NCI-H1092 treated with DMSO at 0.1 percent for 48 hours (cell line): ENCODE measurements at regions not wholly inside any gene's neighbourhood (a gene's known extent, or its start where the extent isn't known, plus 50 kb on each side); places are given as distances from the start of the nearest gene placed in this dataset.
A peak's percentile ranks its signal among the peaks of the same experiment; 100 is the strongest.
"Not testable (repeated sequence)": the region's sequence is repeated elsewhere in the genome, so short reads cannot be mapped to it uniquely, and the experiment has no call there.

Experiments
- DNase-seq: peaks from one replicate; lab custom pipeline; 2025; lab: John Stamatoyannopoulos, UW

DNA sequence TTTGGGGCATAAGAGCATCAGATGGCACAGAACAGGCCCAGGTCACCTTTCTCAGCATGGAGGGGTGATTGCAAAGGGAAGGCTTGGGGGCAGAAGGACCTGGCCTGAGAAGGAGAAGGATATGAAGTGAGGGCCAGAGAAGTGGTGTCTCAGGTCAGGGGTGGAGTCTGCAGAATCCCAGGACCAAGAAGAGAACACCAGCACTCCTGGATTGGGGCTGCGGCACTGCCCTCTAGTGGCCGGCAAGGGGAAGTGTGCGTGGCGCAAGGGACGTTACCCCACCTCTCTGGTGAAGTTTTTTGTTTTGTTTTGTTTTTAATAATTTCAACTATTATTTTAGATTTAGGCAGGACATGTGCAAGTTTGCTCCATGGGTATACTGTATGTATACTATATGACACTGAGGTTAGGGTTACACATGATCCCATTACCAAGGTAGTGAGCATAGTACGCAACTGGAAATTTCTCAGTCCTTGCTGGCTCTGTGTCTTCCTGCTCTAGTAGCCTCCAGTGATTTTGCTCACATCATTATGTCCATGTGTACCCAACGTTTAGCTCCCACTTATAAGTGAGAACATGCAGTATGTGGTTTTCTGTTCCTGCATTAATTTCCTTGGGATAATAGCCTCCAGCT, 1548.6 kb downstream of the EFNA5 start:
- no peak for DNase-seq

DNA sequence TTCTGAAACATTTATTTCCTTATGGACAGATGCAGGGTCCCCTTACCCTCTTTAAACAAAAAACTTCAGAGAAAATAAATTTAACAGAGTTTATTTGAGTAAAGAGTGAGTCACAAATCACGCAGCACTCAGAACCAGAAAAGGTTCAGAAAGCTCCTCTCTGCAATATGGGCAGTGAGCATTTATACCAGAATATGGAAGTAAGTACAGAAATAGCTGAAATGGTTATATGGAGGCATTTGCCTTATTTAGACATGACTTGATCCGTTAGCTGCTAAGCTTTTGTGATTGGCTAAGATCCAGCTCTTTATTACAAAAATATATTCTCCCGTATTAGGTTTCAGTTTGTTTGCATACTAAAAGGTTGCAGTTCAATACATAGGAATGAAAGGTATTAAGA, 1554.1 kb downstream of the EFNA5 start:
- DNase-seq: no peak

DNA sequence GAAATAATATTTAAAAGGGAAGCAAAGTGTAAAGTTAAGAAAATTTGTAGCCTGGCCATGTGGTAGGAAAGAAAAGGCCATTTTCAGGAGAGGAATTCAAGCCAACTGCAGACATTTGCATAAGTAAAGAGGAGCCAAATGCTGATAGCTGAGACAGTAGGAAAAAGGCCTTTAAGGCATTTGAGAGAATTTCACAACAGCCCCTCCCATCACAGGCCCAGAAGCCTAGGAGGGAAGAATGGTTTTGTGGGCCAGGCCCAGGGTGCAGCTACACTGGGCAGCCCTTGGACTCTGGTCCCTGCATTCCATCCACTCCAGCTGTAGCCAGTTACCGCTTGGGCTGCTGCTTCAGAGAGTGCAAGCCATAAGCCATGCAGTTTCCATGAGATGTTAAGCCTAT, 1556.8 kb downstream of the EFNA5 start:
- DNase-seq: no peak

DNA sequence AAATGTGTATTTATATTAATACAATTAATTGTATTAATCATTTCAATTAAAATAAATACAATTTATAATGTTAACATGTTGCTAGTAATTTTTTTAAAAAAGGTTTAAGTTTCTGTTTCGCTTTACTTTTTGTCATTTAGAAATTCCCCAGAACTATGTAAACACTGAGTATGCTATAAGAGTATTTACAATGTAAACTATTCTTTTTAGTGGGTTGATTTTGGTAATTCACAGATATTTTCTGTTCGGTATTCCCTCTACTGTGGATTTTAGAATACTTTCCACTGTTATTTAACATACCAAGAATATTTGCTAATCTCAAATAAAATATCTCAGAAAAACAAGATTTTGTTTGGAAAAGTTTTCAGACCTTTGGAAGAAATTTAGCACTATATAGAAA, 1564.4 kb downstream of the EFNA5 start:
- DNase-seq: no peak

DNA sequence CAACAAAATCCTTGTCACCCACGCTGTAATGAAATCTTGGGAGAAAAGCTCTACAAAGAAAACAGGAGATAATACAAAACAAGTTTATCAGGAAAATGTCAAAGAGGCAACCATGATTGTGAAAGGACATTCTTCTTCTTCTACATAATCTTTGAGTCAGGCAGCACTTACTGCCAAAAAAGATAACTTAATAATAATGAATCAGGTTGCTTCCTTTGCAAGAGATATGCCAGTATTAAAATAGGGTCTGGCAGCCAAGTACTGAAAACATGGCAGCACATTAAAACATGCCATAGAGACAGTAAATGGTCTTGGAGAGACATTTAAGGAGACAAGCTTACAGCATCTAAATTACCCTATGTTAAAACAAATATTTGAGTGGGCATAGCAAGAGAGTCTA, 1573.4 kb downstream of the EFNA5 start:
- DNase-seq: peak; percentile 13

DNA sequence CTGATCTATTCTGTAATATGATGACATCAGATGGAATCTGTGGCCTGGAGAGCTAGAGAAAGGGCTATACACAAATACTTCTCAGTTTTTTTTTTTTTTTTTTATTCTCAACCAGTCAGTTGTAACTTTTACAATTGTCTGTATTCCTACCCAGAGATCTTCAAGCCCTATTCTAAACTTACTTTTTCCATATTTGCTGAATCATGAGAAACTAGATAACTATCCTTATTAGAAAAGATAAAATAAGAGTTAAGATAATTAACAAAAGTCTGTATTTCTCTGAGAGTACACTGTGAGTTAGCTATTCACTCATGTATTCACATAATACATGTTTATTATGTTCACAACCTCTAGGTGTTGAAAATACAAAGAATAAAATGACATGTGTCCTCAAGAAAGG, 1575.9 kb downstream of the EFNA5 start:
- no peak for DNase-seq

DNA sequence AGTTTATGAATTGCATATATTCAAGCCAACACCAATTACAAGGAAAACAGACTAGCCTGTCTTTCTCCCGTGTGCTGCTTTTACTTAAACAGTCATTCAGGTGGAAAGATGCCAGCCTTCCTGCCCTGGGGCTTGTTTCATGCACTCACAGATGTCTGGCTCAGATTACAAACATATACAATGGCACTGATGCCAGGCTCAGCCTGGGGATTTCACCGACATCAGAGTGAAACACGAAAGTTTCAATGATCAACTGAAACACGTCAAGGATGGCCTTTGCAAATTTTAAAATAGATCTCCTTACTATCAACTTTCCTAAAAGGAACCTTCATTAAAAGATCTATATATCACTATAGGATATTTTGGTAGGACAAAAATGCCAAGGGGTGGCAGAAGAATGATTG, 1576.5 kb downstream of the EFNA5 start:
- peak; percentile 84 for DNase-seq

DNA sequence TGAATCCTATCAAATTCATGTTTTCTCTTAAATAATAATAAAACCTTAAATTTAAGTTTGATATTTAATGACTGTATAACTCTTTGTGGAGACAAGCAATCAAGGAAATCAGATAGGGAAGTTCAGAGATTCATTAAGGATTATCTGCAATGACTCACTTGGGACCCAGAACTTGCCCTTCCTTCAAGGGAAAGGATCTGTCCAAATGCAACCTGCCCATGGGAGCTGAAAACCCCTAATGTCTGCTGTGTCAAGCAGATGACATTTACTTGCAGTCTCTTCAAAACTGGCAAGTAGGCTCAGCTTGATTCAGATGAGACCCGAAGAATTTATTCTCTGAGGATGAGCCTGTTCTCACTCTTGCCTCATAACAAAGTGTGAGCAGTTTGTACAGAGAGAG, 1577.6 kb downstream of the EFNA5 start:
- DNase-seq: no peak

DNA sequence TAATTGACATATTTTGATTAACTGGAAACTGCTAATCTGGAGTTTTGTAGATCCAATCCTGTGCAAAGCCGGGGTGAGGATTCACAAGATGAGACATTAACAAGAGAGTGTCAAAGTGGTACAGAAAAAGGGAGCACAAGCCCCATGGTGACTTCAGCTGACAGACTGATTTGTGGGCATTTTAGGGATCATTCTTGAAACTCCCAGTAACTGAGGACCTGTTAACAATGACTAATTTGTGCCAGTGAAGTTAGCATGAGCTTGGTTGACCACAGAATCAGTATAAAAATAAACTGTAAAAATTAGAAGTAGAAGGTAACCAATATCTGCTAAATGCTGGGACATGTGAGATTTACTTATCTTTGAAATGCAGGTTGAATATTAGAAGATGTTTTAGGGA, 1578.3 kb downstream of the EFNA5 start:
- DNase-seq: no peak

DNA sequence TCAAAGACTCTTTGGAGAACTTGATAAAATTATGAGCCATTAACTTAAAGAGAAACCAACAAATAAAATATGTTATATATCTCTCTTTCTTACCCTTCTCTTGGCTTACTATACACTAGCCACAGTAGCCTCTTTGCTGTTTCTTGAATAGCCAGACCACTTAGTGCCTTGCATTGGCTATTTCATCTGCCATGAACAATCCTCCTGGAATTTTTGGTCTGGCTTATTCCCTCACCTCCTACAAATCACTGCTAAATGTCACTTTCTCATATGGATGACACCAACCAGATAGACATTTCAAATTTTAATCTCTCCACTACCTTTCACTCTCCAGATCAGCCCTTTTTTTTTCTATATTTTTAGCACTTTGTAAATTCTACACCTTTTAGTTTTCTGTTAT, 1581.7 kb downstream of the EFNA5 start:
- no peak for DNase-seq

DNA sequence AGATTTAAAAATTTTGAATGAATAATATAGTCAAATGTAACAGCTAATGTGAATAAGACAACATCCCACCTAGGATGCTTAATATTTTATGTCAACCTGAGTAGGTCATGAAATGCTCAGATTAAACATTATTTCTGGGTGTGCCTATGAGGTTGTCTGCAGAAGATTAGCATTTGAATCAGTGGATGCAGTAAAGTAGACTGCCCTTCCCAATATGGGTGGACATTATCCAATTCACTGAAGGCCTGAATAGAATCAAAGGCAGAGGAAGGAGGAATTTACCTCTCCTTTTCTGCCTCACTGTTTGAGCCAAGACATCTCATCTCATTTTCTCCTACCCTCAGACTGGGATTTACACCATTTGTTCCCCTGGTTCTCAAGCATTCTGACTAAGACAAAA, 1582.3 kb downstream of the EFNA5 start:
- DNase-seq: no peak

DNA sequence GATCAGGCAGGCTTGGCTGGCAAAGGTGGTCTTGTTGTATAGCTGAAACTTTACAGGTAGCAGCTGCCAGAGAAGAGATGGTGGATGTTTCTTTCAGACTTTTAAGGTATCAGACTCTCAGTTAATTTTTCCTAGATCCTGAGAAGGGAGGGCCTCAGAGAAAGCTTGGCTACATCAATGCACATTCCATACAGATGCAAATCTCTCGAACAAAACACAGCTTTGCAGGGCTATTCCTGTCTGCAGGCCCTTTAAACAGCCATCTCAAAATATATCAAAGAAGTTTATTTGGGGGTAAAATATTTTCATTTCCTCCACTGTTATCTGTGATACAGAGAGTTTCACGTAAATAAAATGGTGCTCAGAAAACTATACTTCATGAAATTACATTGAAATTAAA, 1584.4 kb downstream of the EFNA5 start:
- no peak for DNase-seq

DNA sequence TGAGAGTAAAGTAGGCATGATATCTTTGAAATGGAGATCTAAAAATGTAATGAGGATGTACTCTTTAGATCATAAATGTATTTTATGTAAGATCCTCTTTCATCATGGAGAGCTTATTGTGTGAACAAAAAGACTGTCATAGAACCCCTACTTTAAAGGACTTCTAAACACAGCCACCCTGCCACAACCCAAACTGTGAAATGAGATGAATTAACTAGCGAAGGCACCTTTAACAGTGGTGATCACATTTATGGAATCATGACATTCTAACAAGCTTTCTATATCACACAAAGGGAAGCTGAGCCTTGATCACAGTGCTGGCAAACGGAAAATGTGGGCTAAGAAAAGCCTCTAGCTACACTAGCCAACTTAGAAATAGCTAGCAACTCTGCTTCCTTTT, 1585.2 kb downstream of the EFNA5 start:
- no peak for DNase-seq

DNA sequence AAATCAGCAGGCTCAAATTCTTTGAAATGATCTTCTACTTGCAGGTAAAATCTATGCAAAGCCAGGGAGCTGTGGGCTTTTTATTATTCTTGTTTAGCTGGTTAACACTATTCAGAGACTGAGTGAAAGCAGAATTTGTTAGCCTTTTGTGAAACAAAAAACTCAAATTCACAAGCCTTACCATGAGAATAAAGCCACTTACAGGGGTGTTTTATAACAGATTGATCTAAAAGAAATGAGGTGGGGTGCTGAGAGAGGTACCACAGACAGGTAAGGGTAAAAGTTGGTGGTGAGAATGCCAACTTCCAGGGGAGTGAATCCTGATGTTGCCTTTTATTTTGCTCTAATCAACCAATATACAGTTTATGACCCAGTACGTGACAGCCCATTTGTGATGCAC, 1585.6 kb downstream of the EFNA5 start:
- no peak for DNase-seq

DNA sequence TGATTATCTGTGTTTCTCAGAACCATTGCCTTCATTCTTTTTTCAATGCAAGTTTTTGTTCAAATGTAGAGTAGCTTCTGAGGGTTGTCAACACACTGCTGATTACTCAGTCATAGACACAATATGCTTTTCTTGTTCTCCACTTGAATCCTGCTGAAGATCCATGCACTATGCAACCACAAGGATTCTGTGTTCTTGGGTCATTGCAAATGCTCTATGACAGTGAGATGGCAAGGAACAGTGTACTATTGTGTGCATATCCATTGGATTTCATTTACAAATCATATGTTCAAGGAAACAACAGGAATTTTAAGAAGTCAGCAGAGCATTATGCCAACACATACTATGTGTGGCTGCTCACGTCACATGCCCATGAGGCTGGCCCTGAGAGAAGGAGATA, 1590.2 kb downstream of the EFNA5 start:
- DNase-seq: no peak

DNA sequence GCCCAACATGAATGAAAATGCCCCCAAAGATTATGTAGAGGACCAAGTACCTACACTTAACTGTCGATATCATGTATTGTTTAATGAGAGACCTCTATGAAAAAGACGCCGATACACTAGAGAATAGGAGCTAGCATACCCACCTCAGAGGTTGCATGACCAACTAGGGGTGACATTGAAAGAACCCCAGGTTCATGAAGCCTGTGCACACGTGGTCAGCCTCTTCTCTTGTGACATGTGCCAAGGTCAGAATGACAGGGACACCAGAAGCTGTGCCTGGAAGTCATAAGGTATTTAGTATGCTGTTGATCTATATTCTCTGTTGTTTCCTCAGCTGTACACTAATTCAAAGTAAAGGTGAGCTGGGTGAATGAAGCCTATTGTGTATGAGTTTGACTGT, 1594.1 kb downstream of the EFNA5 start:
- DNase-seq: no peak

DNA sequence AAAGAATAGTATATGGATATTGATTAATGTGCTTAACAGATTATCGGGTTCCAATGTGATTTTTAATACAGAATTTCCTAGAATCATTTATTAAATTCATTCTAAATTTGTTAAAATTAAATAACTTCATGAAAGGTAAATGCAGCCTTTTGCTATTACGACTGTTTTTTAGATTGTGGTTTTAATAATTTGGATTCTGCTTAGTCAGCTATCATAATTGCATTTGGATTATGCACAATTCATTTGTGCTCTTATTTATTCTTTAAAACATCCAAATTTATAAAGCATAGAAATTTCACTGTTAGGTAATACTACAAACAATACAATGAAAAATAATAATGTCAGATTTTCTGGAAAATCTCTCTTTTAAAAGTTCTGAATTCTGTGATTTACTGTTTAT, 1598.5 kb downstream of the EFNA5 start:
- no peak for DNase-seq

DNA sequence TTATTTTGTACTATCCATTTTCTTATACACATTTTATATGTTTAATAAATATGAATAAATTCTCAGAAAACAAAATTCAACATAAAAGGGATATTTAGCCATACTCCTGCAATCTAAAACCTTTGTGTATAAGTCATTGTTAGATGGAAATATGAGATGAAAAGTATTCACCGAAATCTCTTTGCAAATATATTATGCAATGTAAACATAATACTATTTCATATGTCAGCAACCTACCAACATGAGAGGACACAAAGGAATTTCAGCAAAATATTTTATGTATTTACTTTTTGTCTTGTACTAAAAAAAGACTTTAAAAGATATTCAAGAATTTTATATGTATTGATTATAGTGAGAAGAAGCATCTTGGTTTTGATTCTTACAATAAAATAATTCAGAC, 1623.4 kb downstream of the EFNA5 start:
- DNase-seq: no peak

DNA sequence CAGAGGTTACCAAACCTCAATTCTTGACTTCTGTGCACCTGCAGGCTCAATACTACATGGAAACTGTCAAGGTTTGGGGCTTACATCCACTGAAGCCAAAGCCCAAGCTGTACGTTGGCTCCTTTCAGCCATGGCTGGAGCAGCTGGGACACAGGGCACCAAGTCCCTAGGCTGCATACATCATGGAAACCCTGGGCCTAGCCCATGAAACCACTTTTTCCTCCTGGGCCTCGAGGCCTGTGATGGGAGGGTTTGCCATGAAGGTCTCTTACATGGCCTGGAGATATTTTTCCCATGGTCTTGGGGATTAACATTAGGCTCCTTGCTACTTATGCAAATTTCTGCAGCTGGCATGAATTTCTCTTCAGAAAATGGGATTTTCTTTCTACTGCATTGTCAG, 1638.7 kb downstream of the EFNA5 start:
- not testable (repeated sequence) for DNase-seq

DNA sequence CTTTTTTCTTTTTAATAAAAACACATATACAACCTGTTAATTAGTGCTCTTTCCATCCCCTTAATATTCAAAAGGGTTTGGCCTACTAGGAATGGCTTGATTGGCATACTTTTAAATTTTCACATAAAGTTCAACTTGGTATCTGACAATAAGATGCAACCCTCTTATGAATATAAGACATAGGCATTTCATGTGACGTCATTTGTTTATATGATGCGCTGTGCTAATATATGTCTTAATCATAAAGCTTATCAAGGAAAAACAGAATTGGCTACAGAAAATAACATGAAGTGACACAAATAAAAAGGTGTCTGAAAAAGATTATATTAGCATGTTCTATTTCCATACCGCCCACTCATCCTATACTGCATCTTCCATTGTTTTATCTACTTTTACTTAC, 1642.4 kb downstream of the EFNA5 start:
- DNase-seq: no peak

DNA sequence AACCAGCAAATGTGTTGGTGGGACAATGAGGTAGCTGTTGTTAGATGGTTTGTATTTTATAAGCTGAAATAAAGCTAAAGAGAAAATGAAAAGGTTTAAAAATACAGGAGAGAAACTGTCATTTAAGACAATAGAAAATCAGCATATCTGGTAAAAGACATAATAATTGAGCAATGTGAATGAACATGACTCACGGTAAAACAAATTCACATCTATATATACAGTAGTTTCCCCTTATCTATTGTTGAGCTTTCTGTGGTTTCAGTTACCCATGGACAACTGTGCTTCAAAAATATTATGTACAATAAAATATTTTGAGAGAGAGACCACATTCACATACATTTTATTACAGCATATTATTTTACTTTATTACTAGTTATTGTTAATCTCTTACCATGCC, 1649.8 kb downstream of the EFNA5 start:
- no peak for DNase-seq

DNA sequence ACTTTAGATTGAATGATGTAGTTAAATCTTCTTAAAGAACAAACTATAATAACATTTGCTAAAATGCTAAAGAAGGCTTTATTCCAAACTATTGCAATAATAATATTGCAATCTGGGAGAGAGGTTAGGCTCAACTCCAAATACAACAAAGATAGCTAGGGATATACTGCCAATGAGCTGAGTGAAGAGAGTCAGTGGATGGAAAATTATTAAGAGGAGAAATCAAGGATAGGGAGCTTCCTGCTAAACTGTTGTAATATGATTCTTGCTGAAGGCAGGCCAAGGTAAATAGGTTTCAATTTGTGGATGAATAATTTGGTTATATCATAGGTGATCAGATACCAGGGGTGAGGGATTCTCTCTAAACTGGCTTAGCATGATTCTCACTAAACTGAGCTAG, 1651.5 kb downstream of the EFNA5 start:
- DNase-seq: peak; percentile 44

DNA sequence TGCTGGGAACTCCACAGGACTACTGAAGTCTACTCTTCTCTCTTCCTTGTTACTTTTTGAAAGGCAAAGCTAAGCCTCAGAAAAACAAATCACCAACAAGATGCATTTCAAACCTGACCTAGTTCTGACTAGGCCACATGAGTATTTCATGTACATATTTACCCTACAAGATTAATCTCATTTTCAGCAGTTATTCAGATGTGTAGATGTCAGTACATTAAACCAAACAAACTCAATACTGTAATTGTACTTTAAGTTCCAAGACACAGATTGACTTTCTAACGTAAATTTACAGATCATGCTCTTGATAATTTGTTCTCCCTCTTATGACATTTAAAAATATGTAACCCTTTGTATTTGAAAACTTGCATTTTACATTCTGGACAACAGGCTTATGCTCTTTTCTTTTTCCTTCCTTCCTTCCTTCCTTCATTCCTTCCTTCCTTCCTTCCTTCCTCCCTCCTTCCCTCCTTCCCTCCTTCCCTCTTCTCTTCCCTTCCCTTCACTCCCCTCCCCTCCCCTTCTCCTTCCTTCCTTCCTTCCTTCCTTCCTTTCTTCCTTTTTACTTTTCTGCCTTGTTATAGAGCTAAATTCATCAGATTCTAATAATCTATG, 1653.4 kb downstream of the EFNA5 start:
- DNase-seq: no peak

DNA sequence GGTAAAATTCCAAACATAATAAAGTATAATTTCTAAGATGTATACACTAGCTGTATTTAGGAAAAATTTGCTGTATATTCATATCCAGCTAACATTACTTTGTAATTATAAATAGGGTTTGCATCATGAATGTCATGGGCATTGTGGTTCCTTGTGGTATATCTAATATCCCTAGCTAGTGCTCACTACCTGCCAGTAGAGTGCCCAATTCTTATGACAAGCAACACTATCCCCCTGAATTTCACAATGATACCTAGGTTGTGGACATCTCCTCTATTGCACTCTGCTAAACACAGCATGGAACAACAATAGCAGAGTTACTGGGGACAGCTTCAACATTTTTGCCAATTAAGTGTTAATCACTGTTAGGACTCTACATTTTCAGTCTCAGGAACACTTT, 1656.5 kb downstream of the EFNA5 start:
- DNase-seq: no peak
